Iris pigment epithelial cell (primary cell): ENCODE measurements at regions not wholly inside any gene's neighbourhood (a gene's known extent, or its start where the extent isn't known, plus 50 kb on each side); places are given as distances from the start of the nearest gene placed in this dataset.

ENCODE experiments used
- DNase-seq: peaks from one replicate; pipeline ENCODE4 v3.0.0-alpha.2; 2011; ENCODE audit warnings: low read depth

- DNase-seq = no peak
Observed at GRCh38 chr3:5270666-5271371, 83.3 kb downstream of the EDEM1 start.

GRCh38 chr3:5271372-5271683 lies 83.8 kb downstream of the EDEM1 start:
- no peak for DNase-seq

- no peak for DNase-seq
Observed at GRCh38 chr3:5272387-5272786, 84.9 kb downstream of the EDEM1 start.

GRCh38 chr3:5274091-5274490 lies 86.6 kb downstream of the EDEM1 start:
- no peak for DNase-seq

- peak; percentile 14 for DNase-seq
Observed at GRCh38 chr3:5275529-5275928, 88.0 kb downstream of the EDEM1 start.

- DNase-seq = no peak
Observed at GRCh38 chr3:5276934-5277333, 89.4 kb downstream of the EDEM1 start.

GRCh38 chr3:5277612-5278236 lies 90.2 kb downstream of the EDEM1 start:
- no peak for DNase-seq

- DNase-seq = no peak
Observed at GRCh38 chr3:5278666-5279065, 91.2 kb downstream of the EDEM1 start.

GRCh38 chr3:5282703-5283102 lies 95.2 kb downstream of the EDEM1 start:
- no peak for DNase-seq

GRCh38 chr3:5285439-5285838 lies 97.9 kb downstream of the EDEM1 start:
- DNase-seq = no peak

GRCh38 chr3:5290915-5291314 lies 103.4 kb downstream of the EDEM1 start:
- no peak for DNase-seq

GRCh38 chr3:5292512-5292911 lies 105.0 kb downstream of the EDEM1 start:
- DNase-seq = no peak

- no peak for DNase-seq
Observed at GRCh38 chr3:5293207-5293606, 105.7 kb downstream of the EDEM1 start.

GRCh38 chr3:5294356-5294755 lies 106.8 kb downstream of the EDEM1 start:
- DNase-seq = no peak

- no peak for DNase-seq
Observed at GRCh38 chr3:5295191-5295690, 107.7 kb downstream of the EDEM1 start.

GRCh38 chr3:5296362-5296761 lies 108.9 kb downstream of the EDEM1 start:
- DNase-seq = no peak

GRCh38 chr3:5297895-5298294 lies 110.4 kb downstream of the EDEM1 start:
- no peak for DNase-seq

- no peak for DNase-seq
Observed at GRCh38 chr3:5298453-5298852, 110.9 kb downstream of the EDEM1 start.

GRCh38 chr3:5299161-5299560 lies 111.7 kb downstream of the EDEM1 start:
- DNase-seq = no peak

GRCh38 chr3:5300638-5301037 lies 113.1 kb downstream of the EDEM1 start:
- no peak for DNase-seq

GRCh38 chr3:5301651-5302297 lies 114.3 kb downstream of the EDEM1 start:
- DNase-seq = no peak

- no peak for DNase-seq
Observed at GRCh38 chr3:5302661-5303060, 115.2 kb downstream of the EDEM1 start.

- no peak for DNase-seq
Observed at GRCh38 chr3:5304188-5304587, 116.7 kb downstream of the EDEM1 start.
